Sigmoid colon (tissue), 3 donors: ENCODE measurements at regions not wholly inside any gene's neighbourhood (a gene's known extent, or its start where the extent isn't known, plus 50 kb on each side); places are given as distances from the start of the nearest gene placed in this dataset.

ENCODE experiments used
- POLR2A ChIP-seq, 2 donors: fragments of 450-650 bp; IDR thresholded peaks; one replicate each; pipeline ENCODE4 v1.6.1; 2016; ENCODE audit warnings: antibody characterized with exemption in 2 of 2, mild to moderate bottlenecking in 2 of 2, moderate library complexity in 2 of 2
- TF ChIP-seq, protein P1 (sequence below), 4 experiments: fragments of 450-650 bp in 3 of 4; fragments of 200-600 bp in 1 of 4; IDR thresholded peaks; one replicate each; pipeline ENCODE4 v1.5.1; 2016 to 2019; ENCODE audit warnings: antibody characterized with exemption in 4 of 4, mild to moderate bottlenecking in 3 of 4, moderate library complexity in 2 of 4

DNA sequence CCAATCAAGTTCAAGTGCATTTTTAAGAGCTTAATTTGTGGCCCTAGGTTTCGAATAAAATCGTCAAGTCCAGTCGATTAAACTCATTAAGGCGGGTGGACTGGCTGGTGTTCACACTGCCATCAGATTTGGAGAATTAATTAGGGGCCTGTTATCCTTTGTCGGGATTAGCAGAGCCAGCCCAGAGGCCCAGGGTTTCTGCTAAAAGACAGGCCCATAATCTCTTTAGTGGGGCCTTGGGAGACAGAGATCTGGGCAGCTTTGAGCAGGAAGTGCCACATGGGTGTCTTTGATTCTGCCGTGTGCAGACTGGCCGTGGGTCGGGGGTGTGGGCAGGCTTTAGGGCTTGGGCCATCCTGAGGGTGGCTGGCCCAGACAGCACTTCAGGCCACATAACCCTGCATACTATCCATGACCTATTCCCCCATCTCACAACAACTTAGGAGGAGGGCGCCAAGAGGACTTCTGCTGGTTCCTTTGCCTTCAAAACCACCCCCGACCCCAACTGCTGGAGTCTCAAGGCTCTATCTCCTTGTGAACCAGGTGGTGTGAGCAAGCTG lies 94.7 kb downstream of the PLXNA1 start:
- TF ChIP-seq, protein P1, sequence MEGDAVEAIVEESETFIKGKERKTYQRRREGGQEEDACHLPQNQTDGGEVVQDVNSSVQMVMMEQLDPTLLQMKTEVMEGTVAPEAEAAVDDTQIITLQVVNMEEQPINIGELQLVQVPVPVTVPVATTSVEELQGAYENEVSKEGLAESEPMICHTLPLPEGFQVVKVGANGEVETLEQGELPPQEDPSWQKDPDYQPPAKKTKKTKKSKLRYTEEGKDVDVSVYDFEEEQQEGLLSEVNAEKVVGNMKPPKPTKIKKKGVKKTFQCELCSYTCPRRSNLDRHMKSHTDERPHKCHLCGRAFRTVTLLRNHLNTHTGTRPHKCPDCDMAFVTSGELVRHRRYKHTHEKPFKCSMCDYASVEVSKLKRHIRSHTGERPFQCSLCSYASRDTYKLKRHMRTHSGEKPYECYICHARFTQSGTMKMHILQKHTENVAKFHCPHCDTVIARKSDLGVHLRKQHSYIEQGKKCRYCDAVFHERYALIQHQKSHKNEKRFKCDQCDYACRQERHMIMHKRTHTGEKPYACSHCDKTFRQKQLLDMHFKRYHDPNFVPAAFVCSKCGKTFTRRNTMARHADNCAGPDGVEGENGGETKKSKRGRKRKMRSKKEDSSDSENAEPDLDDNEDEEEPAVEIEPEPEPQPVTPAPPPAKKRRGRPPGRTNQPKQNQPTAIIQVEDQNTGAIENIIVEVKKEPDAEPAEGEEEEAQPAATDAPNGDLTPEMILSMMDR (IDR thresholded peaks at IDR 0.05): no peak
- TF ChIP-seq POLR2A (IDR thresholded peaks at IDR 0.05): no peak
